Vagina (tissue), 2 donors: ENCODE measurements at regions not wholly inside any gene's neighbourhood (a gene's known extent, or its start where the extent isn't known, plus 50 kb on each side); places are given as distances from the start of the nearest gene placed in this dataset.

Source experiments
- DNase-seq, 2 donors: peaks; one replicate each; pipeline ENCODE4 v3.0.0-alpha.2; 2017; ENCODE audit errors: extremely low spot score in 2 of 2
- H3K27ac ChIP-seq: fragments of 200-600 bp; sonication (generic); one replicate; pipeline ENCODE4 v1.5.1; 2019
- H3K27me3 ChIP-seq: fragments of 200-600 bp; sonication (generic); one replicate; pipeline ENCODE4 v1.5.1; 2019
- H3K36me3 ChIP-seq, 2 donors: fragments of 200-600 bp; sonication (generic); one replicate each; pipeline ENCODE4 v1.5.1; 2017 to 2019
- H3K4me1 ChIP-seq: fragments of 200-600 bp; sonication (generic); one replicate; pipeline ENCODE4 v1.5.1; 2019
- H3K4me3 ChIP-seq, 2 donors: fragments of 200-600 bp; sonication (generic); 1 replicate in 1 of 2; 2 replicates in 1 of 2; pipeline ENCODE4 v1.5.1; 2016 to 2019
- H3K9me3 ChIP-seq: fragments of 200-600 bp; sonication (generic); one replicate; pipeline ENCODE4 v1.5.1; 2019
- POLR2A ChIP-seq, 2 donors: fragments of 450-650 bp; IDR thresholded peaks; one replicate each; pipeline ENCODE4 v1.6.1; 2017; ENCODE audit warnings: antibody characterized with exemption in 2 of 2, mild to moderate bottlenecking in 2 of 2, moderate library complexity in 2 of 2
- POLR2AphosphoS5 ChIP-seq, 2 donors: sonication (generic); formaldehyde crosslinking; IDR thresholded peaks; one replicate each; pipeline ENCODE4 v1.9.0; 2017; ENCODE audit warnings: antibody characterized with exemption in 2 of 2, mild to moderate bottlenecking in 2 of 2, low read depth in 1 of 2; ENCODE audit not compliant: insufficient read depth in 1 of 2
- intact Hi-C: fragments of 100-400 bp; cut with DNase I; formaldehyde crosslinking; loops from one replicate; pipeline ENCODE4 v1.15.1; 2023
- TF ChIP-seq, protein P1 (sequence below), 3 experiments: fragments of 450-650 bp in 2 of 3; fragments of 200-600 bp in 1 of 3; sonication (generic) in 1 of 3; IDR thresholded peaks; one replicate each; pipeline ENCODE4 v1.5.1; 2017 to 2019; ENCODE audit warnings: antibody characterized with exemption in 3 of 3, mild to moderate bottlenecking in 2 of 3, moderate library complexity in 2 of 3

GRCh38 chr7:131141443-131141967 lies 186.2 kb upstream of the MKLN1 start:
- intact Hi-C loops = no loop called here

GRCh38 chr7:131143869-131144268 lies 183.8 kb upstream of the MKLN1 start:
- TF ChIP-seq POLR2AphosphoS5 (IDR thresholded peaks at IDR 0.05; ENCODE audit: insufficient read depth in 1 of 2, low read depth in 1 of 2) (no peak), POLR2A (IDR thresholded peaks at IDR 0.05) (no peak)
- TF ChIP-seq, protein P1, sequence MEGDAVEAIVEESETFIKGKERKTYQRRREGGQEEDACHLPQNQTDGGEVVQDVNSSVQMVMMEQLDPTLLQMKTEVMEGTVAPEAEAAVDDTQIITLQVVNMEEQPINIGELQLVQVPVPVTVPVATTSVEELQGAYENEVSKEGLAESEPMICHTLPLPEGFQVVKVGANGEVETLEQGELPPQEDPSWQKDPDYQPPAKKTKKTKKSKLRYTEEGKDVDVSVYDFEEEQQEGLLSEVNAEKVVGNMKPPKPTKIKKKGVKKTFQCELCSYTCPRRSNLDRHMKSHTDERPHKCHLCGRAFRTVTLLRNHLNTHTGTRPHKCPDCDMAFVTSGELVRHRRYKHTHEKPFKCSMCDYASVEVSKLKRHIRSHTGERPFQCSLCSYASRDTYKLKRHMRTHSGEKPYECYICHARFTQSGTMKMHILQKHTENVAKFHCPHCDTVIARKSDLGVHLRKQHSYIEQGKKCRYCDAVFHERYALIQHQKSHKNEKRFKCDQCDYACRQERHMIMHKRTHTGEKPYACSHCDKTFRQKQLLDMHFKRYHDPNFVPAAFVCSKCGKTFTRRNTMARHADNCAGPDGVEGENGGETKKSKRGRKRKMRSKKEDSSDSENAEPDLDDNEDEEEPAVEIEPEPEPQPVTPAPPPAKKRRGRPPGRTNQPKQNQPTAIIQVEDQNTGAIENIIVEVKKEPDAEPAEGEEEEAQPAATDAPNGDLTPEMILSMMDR (IDR thresholded peaks at IDR 0.05) = no peak
- Histone ChIP-seq H3K4me3 (no peak overlapping the region), H3K9me3 (no peaks in the 10 kb centered on the region), H3K27me3 (no peaks in the 10 kb centered on the region), H3K36me3 (no peaks in the 10 kb centered on the region), H3K27ac (no peak overlapping the region), H3K4me1 (no peaks in the 10 kb centered on the region)
- intact Hi-C loops = no loop called here
- no peak for DNase-seq

More at GRCh38 chr7:131141443-131141967, 186.2 kb upstream of the MKLN1 start:
- no peak overlapping the region for H3K27ac ChIP-seq
- no peak for TF ChIP-seq POLR2A (IDR thresholded peaks at IDR 0.05)
- TF ChIP-seq, protein P1 (IDR thresholded peaks at IDR 0.05) = no peak
- no peak for TF ChIP-seq POLR2AphosphoS5 (IDR thresholded peaks at IDR 0.05; ENCODE audit: insufficient read depth in 1 of 2, low read depth in 1 of 2)
- no peaks in the 10 kb centered on the region for H3K36me3 ChIP-seq
- H3K4me3 ChIP-seq = no peak overlapping the region
- H3K9me3 ChIP-seq = no peaks in the 10 kb centered on the region
- no peaks in the 10 kb centered on the region for H3K4me1 ChIP-seq
- DNase-seq = no peak
- H3K27me3 ChIP-seq = no peaks in the 10 kb centered on the region

DNA sequence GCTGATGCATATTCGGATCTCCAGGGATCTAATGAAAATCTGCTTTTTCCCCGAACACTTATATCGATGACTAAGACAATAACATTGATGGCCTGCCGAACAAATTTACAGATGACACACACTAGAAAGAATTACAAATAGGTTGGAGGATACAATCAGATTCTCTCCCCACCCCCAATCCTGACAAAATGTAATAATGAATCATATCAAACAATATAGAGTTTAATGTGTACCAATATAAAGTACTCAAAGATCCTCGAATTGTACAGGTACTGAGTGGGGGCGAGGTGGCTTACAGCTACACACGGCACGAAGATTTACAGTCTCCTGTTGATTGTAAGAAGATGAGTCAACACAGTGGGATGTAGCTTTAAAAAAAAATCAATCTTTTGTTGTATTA lies 182.7 kb upstream of the MKLN1 start:
- no peak overlapping the region for H3K4me3 ChIP-seq
- H3K9me3 ChIP-seq = no peaks in the 10 kb centered on the region
- H3K27ac ChIP-seq = no peak overlapping the region
- intact Hi-C loops = no loop called here
- H3K27me3 ChIP-seq = no peaks in the 10 kb centered on the region
- H3K4me1 ChIP-seq = no peaks in the 10 kb centered on the region
- DNase-seq = no peak
- no peaks in the 10 kb centered on the region for H3K36me3 ChIP-seq
- TF ChIP-seq, protein P1 (IDR thresholded peaks at IDR 0.05) = no peak
- no peak for TF ChIP-seq POLR2AphosphoS5 (IDR thresholded peaks at IDR 0.05; ENCODE audit: insufficient read depth in 1 of 2, low read depth in 1 of 2)
- no peak for TF ChIP-seq POLR2A (IDR thresholded peaks at IDR 0.05)

DNA sequence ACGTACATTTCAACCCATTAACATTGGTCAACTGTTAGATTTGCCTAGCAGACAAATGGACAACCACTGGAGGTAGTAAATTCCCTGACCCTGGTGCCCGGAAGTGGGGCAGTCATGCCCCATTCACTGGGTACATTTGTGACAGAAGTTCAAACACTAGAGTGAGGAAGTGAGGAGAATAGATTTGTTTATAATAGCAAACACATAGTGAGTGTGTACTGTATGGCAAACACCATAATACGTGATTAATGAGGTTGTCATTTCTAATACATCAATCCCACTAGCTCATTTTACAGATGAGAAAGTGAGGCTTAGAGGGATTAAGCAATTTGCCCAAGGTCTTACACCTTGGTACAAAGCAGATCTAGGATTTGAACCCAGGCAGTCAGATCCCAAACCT lies 181.9 kb upstream of the MKLN1 start:
- Histone ChIP-seq H3K36me3 (no peaks in the 10 kb centered on the region), H3K27me3 (no peaks in the 10 kb centered on the region), H3K4me1 (no peaks in the 10 kb centered on the region), H3K9me3 (no peaks in the 10 kb centered on the region), H3K27ac (peak overlapping the region; percentile 19), H3K4me3 (no peak overlapping the region)
- no peak for DNase-seq
- TF ChIP-seq, protein P1 (IDR thresholded peaks at IDR 0.05) = no peak
- TF ChIP-seq POLR2AphosphoS5 (IDR thresholded peaks at IDR 0.05; ENCODE audit: insufficient read depth in 1 of 2, low read depth in 1 of 2) (no peak), POLR2A (IDR thresholded peaks at IDR 0.05) (no peak)
- intact Hi-C loops = no loop called here

DNA sequence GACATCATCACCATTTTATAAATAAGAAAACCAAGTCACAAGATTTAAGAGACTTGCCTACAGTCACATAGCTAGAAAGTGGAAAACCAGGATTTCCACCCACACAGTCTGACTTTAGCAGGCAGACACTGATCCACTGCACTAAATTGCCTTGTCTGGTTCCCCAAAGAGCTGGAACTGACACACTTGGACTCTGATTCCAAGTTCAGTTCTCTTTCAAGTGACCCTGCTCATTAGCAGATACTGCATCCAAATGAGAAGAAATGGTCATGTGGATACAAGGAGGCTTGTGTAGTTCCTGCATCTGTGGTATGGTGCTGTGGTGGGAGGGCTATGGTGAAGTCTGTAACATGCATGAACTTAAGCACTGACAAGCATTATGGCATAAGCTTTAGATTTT lies 180.1 kb upstream of the MKLN1 start:
- Histone ChIP-seq H3K27ac (peak overlapping the region; percentile 70), H3K27me3 (no peaks in the 10 kb centered on the region)
- intact Hi-C loops = no loop called here

More for the DNA sequence above, 180.1 kb upstream of the MKLN1 start:
- no peak overlapping the region for H3K4me3 ChIP-seq
- no peak for TF ChIP-seq POLR2A (IDR thresholded peaks at IDR 0.05)
- TF ChIP-seq, protein P1 (IDR thresholded peaks at IDR 0.05) = no peak
- no peak for TF ChIP-seq POLR2AphosphoS5 (IDR thresholded peaks at IDR 0.05; ENCODE audit: insufficient read depth in 1 of 2, low read depth in 1 of 2)
- no peak for DNase-seq
- no peaks in the 10 kb centered on the region for H3K9me3 ChIP-seq
- H3K4me1 ChIP-seq = no peaks in the 10 kb centered on the region
- H3K36me3 ChIP-seq = no peaks in the 10 kb centered on the region
